HL-60 (cell line): ENCODE measurements at regions not wholly inside any gene's neighbourhood (a gene's known extent, or its start where the extent isn't known, plus 50 kb on each side); places are given as distances from the start of the nearest gene placed in this dataset.

Source experiments
- CTCF ChIP-seq: IDR thresholded peaks from one replicate; pipeline ENCODE4 v1.5.1; 2011; ENCODE audit warnings: low read length, control low read depth, inconsistent platforms; ENCODE audit not compliant: insufficient read depth
- GABPA ChIP-seq: IDR thresholded peaks from 2 replicates; pipeline ENCODE4 v1.6.1; 2012; ENCODE audit warnings: low read depth
- POLR2AphosphoS5 ChIP-seq: IDR thresholded peaks from 2 replicates; pipeline ENCODE4 v1.6.1; 2012; ENCODE audit warnings: low read depth

GRCh38 chr1:116231752-116232151, 120.6 kb downstream of the MAB21L3 start:
- TF ChIP-seq CTCF (no peak), GABPA (no peak), POLR2AphosphoS5 (no peak)
